ENCODE measurements at regions not wholly inside any gene's neighbourhood (a gene's known extent, or its start where the extent isn't known, plus 50 kb on each side); places are given as distances from the start of the nearest gene placed in this dataset.

- Histone ChIP-seq H3K9me3 (no peaks in the 10 kb centered on the region), H3K4me3 (peak overlapping the region in 1 of 12 donors; percentile 2), H3K36me3 (no peaks in the 10 kb centered on the region), H3K27me3 (no peaks in the 10 kb centered on the region), H3K27ac (peak overlapping the region in 3 of 12 donors; percentile 24 to 47 (median 26)), H3K4me1 (peaks cover 0 to 23% (median 9%) of the 10 kb centered on the region in 12 donors)
- WGBS, 4 donors, result 15 to 23% (median 17%) methylated on average over 8 of the region's 8 CpGs
- no peak for TF ChIP-seq POLR2A (IDR thresholded peaks at IDR 0.05)
- no peak for TF ChIP-seq CTCF (IDR thresholded peaks at IDR 0.05)
- intact Hi-C loops (cut with DNase I), result no loop called here
- ATAC-seq, result peak in 3 of 4 donors; percentile 55 to 70 (median 70)
- DNase-seq, result peak in 2 of 5 donors; percentile 33 to 42
Observed at GRCh38 chr1:57599236-57599994, 175.6 kb upstream of the DAB1 start.

GRCh38 chr1:57597036-57597435 lies 173.2 kb upstream of the DAB1 start:
- H3K4me1 ChIP-seq, result peaks cover 0 to 23% (median 9%) of the 10 kb centered on the region in 12 donors
- intact Hi-C loops (cut with DNase I), result no loop called here

GRCh38 chr1:57594002-57594401 lies 170.1 kb upstream of the DAB1 start:
- Histone ChIP-seq H3K4me1 (peaks cover 0 to 13% (median 4%) of the 10 kb centered on the region in 12 donors), H3K36me3 (no peaks in the 10 kb centered on the region), H3K27me3 (no peaks in the 10 kb centered on the region), H3K9me3 (no peaks in the 10 kb centered on the region), H3K27ac (no peak overlapping the region), H3K4me3 (no peak overlapping the region)
- WGBS, 4 donors, result 94 to 97% (median 96%) methylated on average over 4 of the region's 4 CpGs
- ATAC-seq (no peak), DNase-seq (no peak)
- TF ChIP-seq CTCF (IDR thresholded peaks at IDR 0.05) (no peak), POLR2A (IDR thresholded peaks at IDR 0.05) (no peak)
- intact Hi-C loops (cut with DNase I), result no loop called here

More at GRCh38 chr1:57597036-57597435, 173.2 kb upstream of the DAB1 start:
- Histone ChIP-seq H3K27ac (no peak overlapping the region), H3K36me3 (no peaks in the 10 kb centered on the region), H3K4me3 (no peak overlapping the region), H3K27me3 (no peaks in the 10 kb centered on the region), H3K9me3 (no peaks in the 10 kb centered on the region)
- no peak for ATAC-seq
- DNase-seq, result no peak
- no peak for TF ChIP-seq CTCF (IDR thresholded peaks at IDR 0.05)
- 83 to 92% (median 85%) methylated on average over 4 of the region's 4 CpGs for WGBS, 4 donors

- no peaks in the 10 kb centered on the region for H3K9me3 ChIP-seq
- H3K36me3 ChIP-seq, result no peaks in the 10 kb centered on the region
- no peak for ATAC-seq
- no peak for TF ChIP-seq POLR2A (IDR thresholded peaks at IDR 0.05)
- TF ChIP-seq CTCF (IDR thresholded peaks at IDR 0.05), result no peak
- H3K27me3 ChIP-seq, result no peaks in the 10 kb centered on the region
- no peak overlapping the region for H3K27ac ChIP-seq
- 95 to 100% (median 98%) methylated on average over 2 of the region's 2 CpGs for WGBS, 4 donors
- H3K4me3 ChIP-seq, result no peak overlapping the region
- DNase-seq, result no peak
- H3K4me1 ChIP-seq, result peaks cover 0 to 5% (median 0%) of the 10 kb centered on the region in 12 donors
- intact Hi-C loops (cut with DNase I), result no loop called here
Observed at GRCh38 chr1:57591842-57592241, 168.0 kb upstream of the DAB1 start.
